IMR-90 (cell line): ENCODE measurements at regions not wholly inside any gene's neighbourhood (a gene's known extent, or its start where the extent isn't known, plus 50 kb on each side); places are given as distances from the start of the nearest gene placed in this dataset.

Experiments
- ATAC-seq: fragments of 200-7000 bp; cut with Tn5 transposase; 2 replicates; pipeline ENCODE4 v1.9.1; 2020; ENCODE audit warnings: low read depth, mild to moderate bottlenecking, moderate library complexity
- BruUV-seq: library from RNA; stranded (reverse); fragments of 400-500 nt; replicated peaks from 2 replicates; lab custom pipeline; 2021; lab: Mats Ljungman, UMichigan
- CTCF ChIA-PET: fragments of 300-600 bp; formaldehyde crosslinking; extraction: SDS; loops from one replicate; lab custom pipeline; 2021; ENCODE audit warnings: antibody characterized with exemption; lab: Yijun Ruan, JAX
- POLR2A ChIA-PET: fragments of 300-600 bp; sonication (Branson Sonifier 250); formaldehyde crosslinking; loops from one replicate; lab custom pipeline; 2022; ENCODE audit warnings: antibody characterized with exemption; ENCODE audit not compliant: unreplicated experiment; lab: Charles Lee
- DNase-seq: peaks from one replicate; pipeline ENCODE4 v3.0.0; 2013
- H2AFZ ChIP-seq: replicated peaks from 2 replicates; pipeline ENCODE3; 2013; ENCODE audit warnings: low read length, mild to moderate bottlenecking; ENCODE audit not compliant: poor library complexity
- H2AK5ac ChIP-seq: 2 replicates; pipeline ENCODE4 v1.6.1; 2013; ENCODE audit warnings: low read depth, low read length, inconsistent platforms
- H2AK9ac ChIP-seq: replicated peaks from 2 replicates; pipeline ENCODE3; 2013; ENCODE audit warnings: mild to moderate bottlenecking, low read depth, low read length, moderate library complexity; ENCODE audit not compliant: poor library complexity
- H2BK120ac ChIP-seq: 2 replicates; pipeline ENCODE4 v1.6.1; 2013; ENCODE audit warnings: low read depth, low read length, inconsistent platforms
- H2BK15ac ChIP-seq: 3 replicates; pipeline ENCODE4 v1.6.1; 2013; ENCODE audit warnings: low read depth, low read length, inconsistent platforms
- H2BK20ac ChIP-seq: 2 replicates; pipeline ENCODE4 v1.6.1; 2013; ENCODE audit warnings: low read depth, mild to moderate bottlenecking, inconsistent platforms, low read length, moderate library complexity
- H2BK5ac ChIP-seq: 2 replicates; pipeline ENCODE4 v1.6.1; 2013; ENCODE audit warnings: mild to moderate bottlenecking, low read depth, low read length, inconsistent platforms; ENCODE audit not compliant: poor library complexity, severe bottlenecking
- H3K14ac ChIP-seq: replicated peaks from 2 replicates; pipeline ENCODE4 v1.6.1; 2013; ENCODE audit warnings: low read depth, low read length, inconsistent platforms
- H3K18ac ChIP-seq: 2 replicates; pipeline ENCODE4 v1.6.1; 2013; ENCODE audit warnings: low read depth, low read length, control low read depth
- H3K23ac ChIP-seq: 2 replicates; pipeline ENCODE4 v1.6.1; 2013; ENCODE audit warnings: low read depth, low read length, inconsistent platforms
- H3K27ac ChIP-seq: 2 replicates; pipeline ENCODE4 v1.5.1; 2013; ENCODE audit warnings: mild to moderate bottlenecking, control low read depth, low read length; ENCODE audit not compliant: insufficient read depth
- H3K27me3 ChIP-seq: 2 replicates; pipeline ENCODE4 v1.6.1; 2013; ENCODE audit warnings: low read length; ENCODE audit not compliant: control insufficient read depth, insufficient read depth
- H3K36me3 ChIP-seq: 2 replicates; pipeline ENCODE4 v1.6.1; 2013; ENCODE audit warnings: low read length, mixed read lengths; ENCODE audit not compliant: control insufficient read depth, insufficient read depth
- H3K4ac ChIP-seq: 2 replicates; pipeline ENCODE4 v1.6.1; 2013; ENCODE audit warnings: low read depth, low read length, inconsistent platforms
- H3K4me1 ChIP-seq: 2 replicates; pipeline ENCODE4 v1.6.1; 2013; ENCODE audit warnings: low read length, mixed read lengths; ENCODE audit not compliant: control insufficient read depth, insufficient read depth
- H3K4me2 ChIP-seq: 2 replicates; pipeline ENCODE4 v1.6.1; 2013; ENCODE audit warnings: low read depth, mild to moderate bottlenecking, control low read depth, low read length, moderate library complexity
- H3K4me3 ChIP-seq: 2 replicates; pipeline ENCODE4 v1.5.1; 2013; ENCODE audit warnings: low read depth, mild to moderate bottlenecking, control low read depth, low read length, moderate library complexity; ENCODE audit not compliant: insufficient read depth
- H3K56ac ChIP-seq: 2 replicates; pipeline ENCODE4 v1.6.1; 2013; ENCODE audit warnings: low read length, inconsistent platforms; ENCODE audit not compliant: insufficient read depth; ENCODE audit errors: extremely low read depth
- H3K79me1 ChIP-seq, 2 experiments: 2 replicates each; pipeline ENCODE4 v1.6.1; 2013; ENCODE audit warnings: low read length in 2 of 2, inconsistent platforms in 1 of 2, low read depth in 1 of 2
- H3K9ac ChIP-seq: 2 replicates; pipeline ENCODE4 v1.6.1; 2013; ENCODE audit warnings: low read depth, low read length, control low read depth
- H3K9me1 ChIP-seq: 2 replicates; pipeline ENCODE4 v1.6.1; 2013; ENCODE audit warnings: low read length, inconsistent platforms; ENCODE audit not compliant: insufficient read depth
- H3K9me3 ChIP-seq: 2 replicates; pipeline ENCODE4 v1.6.1; 2013; ENCODE audit warnings: low read length; ENCODE audit not compliant: control insufficient read depth, insufficient read depth
- H4K20me1 ChIP-seq: 2 replicates; pipeline ENCODE4 v1.6.1; 2013; ENCODE audit warnings: low read length, inconsistent platforms; ENCODE audit not compliant: insufficient read depth
- H4K5ac ChIP-seq: 2 replicates; pipeline ENCODE4 v1.6.1; 2013; ENCODE audit warnings: mild to moderate bottlenecking, low read depth, low read length, control low read depth
- H4K8ac ChIP-seq, 2 experiments: 2 replicates each; pipeline ENCODE4 v1.6.1; 2013; ENCODE audit warnings: low read depth in 2 of 2, low read length in 2 of 2, control low read depth in 1 of 2, inconsistent platforms in 1 of 2
- H4K91ac ChIP-seq: 2 replicates; pipeline ENCODE4 v1.6.1; 2013; ENCODE audit warnings: low read depth, low read length, inconsistent platforms; ENCODE audit not compliant: insufficient read depth
- BHLHE40 ChIP-seq: fragments of 150-350 bp; IDR thresholded peaks from 2 replicates; pipeline ENCODE4 v1.6.1; 2016; ENCODE audit warnings: mild to moderate bottlenecking, low read depth, low read length
- CEBPB ChIP-seq: IDR thresholded peaks from 2 replicates; pipeline ENCODE4 v1.6.1; 2012; ENCODE audit warnings: low read depth, low read length, improper control_type of control experiment
- CHD1 ChIP-seq: IDR thresholded peaks from 2 replicates; pipeline ENCODE4 v1.6.1; 2012; ENCODE audit warnings: low read depth, low read length, improper control_type of control experiment
- CTCF ChIP-seq: conservative IDR thresholded peaks from 2 replicates; pipeline ENCODE4 v1.5.1; 2012; ENCODE audit warnings: mild to moderate bottlenecking, low read depth, low read length, improper control_type of control experiment
- ELK1 ChIP-seq: fragments of 150-350 bp; IDR thresholded peaks from 2 replicates; pipeline ENCODE4 v1.6.1; 2016; ENCODE audit warnings: low read depth, mild to moderate bottlenecking, low read length, moderate library complexity, borderline replicate concordance
- FOS ChIP-seq: fragments of 150-350 bp; IDR thresholded peaks from 2 replicates; pipeline ENCODE4 v1.6.1; 2016; ENCODE audit warnings: low read depth, low read length
- MAFK ChIP-seq: IDR thresholded peaks from 2 replicates; pipeline ENCODE4 v1.6.1; 2012; ENCODE audit warnings: low read depth, low read length, improper control_type of control experiment
- MAZ ChIP-seq: IDR thresholded peaks from 2 replicates; pipeline ENCODE4 v1.6.1; 2012; ENCODE audit warnings: low read depth, mild to moderate bottlenecking, low read length, improper control_type of control experiment, moderate library complexity, borderline replicate concordance
- MXI1 ChIP-seq: IDR thresholded peaks from 2 replicates; pipeline ENCODE4 v1.6.1; 2012; ENCODE audit warnings: low read depth, mild to moderate bottlenecking, low read length, moderate library complexity, borderline replicate concordance
- NFE2L2 ChIP-seq: fragments of 150-350 bp; IDR thresholded peaks from 2 replicates; pipeline ENCODE4 v1.6.1; 2016; ENCODE audit warnings: low read depth, mild to moderate bottlenecking, low read length
- RAD21 ChIP-seq: IDR thresholded peaks from 2 replicates; pipeline ENCODE4 v1.6.1; 2012; ENCODE audit warnings: low read length, improper control_type of control experiment
- RCOR1 ChIP-seq: IDR thresholded peaks from 2 replicates; pipeline ENCODE4 v1.6.1; 2012; ENCODE audit warnings: mild to moderate bottlenecking, low read length, improper control_type of control experiment; ENCODE audit not compliant: insufficient replicate concordance
- RFX5 ChIP-seq: IDR thresholded peaks from 2 replicates; pipeline ENCODE4 v1.8.0; 2012; ENCODE audit warnings: low read depth, mild to moderate bottlenecking, low read length, moderate library complexity
- SMC3 ChIP-seq: fragments of 150-350 bp; IDR thresholded peaks from 2 replicates; pipeline ENCODE4 v1.6.1; 2016; ENCODE audit warnings: low read depth, mild to moderate bottlenecking, antibody characterized with exemption, low read length, moderate library complexity
- WGBS, 2 experiments: methylation state at CpG; one replicate each; pipeline versions ENCODE4 v1.1.5 to v1.1.7; 2013; ENCODE audit warnings: missing lambda C conversion rate in 2 of 2; ENCODE audit not compliant: insufficient read length in 1 of 2; ENCODE audit errors: extremely low coverage in 2 of 2; 5-methylcytosine and 5-hydroxymethylcytosine counted together
- dilution Hi-C: fragments of 300-500 bp; cut with HindIII; formaldehyde crosslinking; loops from one replicate; pipeline ENCODE4 v1.14.3; 2018; ENCODE audit warnings: low sequenced_read_pairs; ENCODE audit not compliant: unreplicated experiment
- in situ Hi-C: fragments of 300-500 bp; cut with MboI; formaldehyde crosslinking; loops from 3 replicates; pipeline ENCODE4 v1.14.3; 2019; ENCODE audit warnings: low sequenced_read_pairs, inconsistent platforms, mixed read lengths
- intact Hi-C: fragments of 100-400 bp; cut with micrococcal nuclease; formaldehyde crosslinking; loops from 2 replicates; pipeline ENCODE4 v1.10.0; 2022
- TF ChIP-seq, protein P1 (sequence below): fragments of 150-350 bp; IDR thresholded peaks from 2 replicates; pipeline ENCODE4 v1.6.1; 2017; ENCODE audit warnings: mild to moderate bottlenecking, antibody characterized with exemption, low read length, low read depth

DNA sequence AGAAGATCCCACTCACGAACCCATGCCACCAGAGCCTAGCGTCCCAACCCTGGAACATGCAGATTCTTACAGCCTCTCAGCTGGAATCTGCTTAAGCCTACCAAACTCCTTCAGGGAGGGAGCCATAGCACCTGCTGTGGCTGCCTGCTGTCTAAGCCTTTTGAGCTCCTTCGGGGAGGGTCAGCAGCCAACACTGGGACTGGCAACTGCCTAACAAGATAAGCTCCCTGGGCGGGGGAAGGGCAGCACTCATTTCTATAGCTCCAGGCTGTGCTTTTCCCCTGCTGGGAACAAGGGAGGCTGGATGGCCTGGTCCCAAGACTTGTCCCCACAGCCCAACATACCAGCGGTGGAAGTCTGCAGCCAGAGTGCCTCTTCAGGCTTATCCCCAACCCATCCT lies 199.1 kb upstream of the OR13F1 start:
- no peak for TF ChIP-seq CHD1
- no peak for TF ChIP-seq BHLHE40
- no peak for TF ChIP-seq CEBPB
- no peak for TF ChIP-seq NFE2L2
- no peak for TF ChIP-seq RAD21
- TF ChIP-seq ELK1: no peak
- TF ChIP-seq FOS: no peak
- TF ChIP-seq MXI1: no peak
- no peak for TF ChIP-seq SMC3
- TF ChIP-seq RFX5: no peak
- TF ChIP-seq MAFK: no peak
- TF ChIP-seq RCOR1: no peak
- TF ChIP-seq MAZ: no peak
- TF ChIP-seq, protein P1, sequence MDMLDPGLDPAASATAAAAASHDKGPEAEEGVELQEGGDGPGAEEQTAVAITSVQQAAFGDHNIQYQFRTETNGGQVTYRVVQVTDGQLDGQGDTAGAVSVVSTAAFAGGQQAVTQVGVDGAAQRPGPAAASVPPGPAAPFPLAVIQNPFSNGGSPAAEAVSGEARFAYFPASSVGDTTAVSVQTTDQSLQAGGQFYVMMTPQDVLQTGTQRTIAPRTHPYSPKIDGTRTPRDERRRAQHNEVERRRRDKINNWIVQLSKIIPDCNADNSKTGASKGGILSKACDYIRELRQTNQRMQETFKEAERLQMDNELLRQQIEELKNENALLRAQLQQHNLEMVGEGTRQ: no peak
- TF ChIP-seq CTCF: no peak
- no peak overlapping the region for H2BK120ac ChIP-seq
- H3K9me1 ChIP-seq: no peaks in the 10 kb centered on the region
- no peak overlapping the region for H3K4me3 ChIP-seq
- no peak overlapping the region for H2AFZ ChIP-seq
- no peak overlapping the region for H3K14ac ChIP-seq
- WGBS, 2 experiments: no CpG with 5 or more reads among the region's 5 CpGs
- ATAC-seq (no peak), DNase-seq (no peak)
- no peak overlapping the region for H3K9ac ChIP-seq
- no peak overlapping the region for H3K4ac ChIP-seq
- H3K23ac ChIP-seq: no peak overlapping the region
- no peak overlapping the region for H2BK5ac ChIP-seq
- no peak overlapping the region for H4K8ac ChIP-seq
- H3K79me1 ChIP-seq: no peaks in the 10 kb centered on the region
- ChIA-PET CTCF (interaction anchor here (0.6 kb wide), 1 partner anchor 390 kb away, joined by 3 read pairs; no protein-coding TSS in a partner anchor), POLR2A (no interaction called here)
- H2AK9ac ChIP-seq: no peak overlapping the region
- no peaks in the 10 kb centered on the region for H4K20me1 ChIP-seq
- no peak overlapping the region for H3K56ac ChIP-seq
- intact Hi-C loops (no loop called here), dilution Hi-C loops (no loop called here), in situ Hi-C loops (no loop called here)
- H2BK15ac ChIP-seq: no peak overlapping the region
- no peak overlapping the region for H4K91ac ChIP-seq
- H2BK20ac ChIP-seq: no peak overlapping the region
- no peaks in the 10 kb centered on the region for H3K36me3 ChIP-seq
- H3K27ac ChIP-seq: no peak overlapping the region
- H3K9me3 ChIP-seq: peaks cover 11% of the 10 kb centered on the region
- H3K4me2 ChIP-seq: no peak overlapping the region
- no peak overlapping the region for H4K5ac ChIP-seq
- H3K27me3 ChIP-seq: no peaks in the 10 kb centered on the region
- H2AK5ac ChIP-seq: no peak overlapping the region
- no TSS peak for BruUV-seq
- no peaks in the 10 kb centered on the region for H3K4me1 ChIP-seq
- no peak overlapping the region for H3K18ac ChIP-seq
